Mucosa of rectum (tissue), 2 donors: ENCODE measurements at regions not wholly inside any gene's neighbourhood (a gene's known extent, or its start where the extent isn't known, plus 50 kb on each side); places are given as distances from the start of the nearest gene placed in this dataset.

Experiments
- H3K27ac ChIP-seq, 2 donors: one replicate each; pipeline ENCODE4 v1.7.0; 2013; ENCODE audit warnings: inconsistent platforms in 2 of 2, low read depth in 2 of 2, low read length in 2 of 2
- H3K27me3 ChIP-seq, 2 donors: one replicate each; pipeline ENCODE4 v1.7.0; 2013; ENCODE audit warnings: low read length in 2 of 2; ENCODE audit not compliant: control insufficient read depth in 2 of 2, insufficient read depth in 2 of 2
- H3K36me3 ChIP-seq, 2 donors: one replicate each; pipeline ENCODE4 v1.7.0; 2013; ENCODE audit warnings: low read length in 2 of 2; ENCODE audit not compliant: control insufficient read depth in 2 of 2, insufficient read depth in 2 of 2
- H3K4me1 ChIP-seq, 2 donors: one replicate each; pipeline ENCODE4 v1.7.0; 2013; ENCODE audit warnings: low read length in 2 of 2, mild to moderate bottlenecking in 1 of 2; ENCODE audit not compliant: control insufficient read depth in 2 of 2, insufficient read depth in 2 of 2
- H3K4me3 ChIP-seq, 2 donors: one replicate each; pipeline ENCODE4 v1.7.0; 2013; ENCODE audit warnings: low read length in 2 of 2
- H3K9ac ChIP-seq, 2 donors: one replicate each; pipeline ENCODE4 v1.7.0; 2013; ENCODE audit warnings: low read length in 2 of 2, low read depth in 1 of 2, mild to moderate bottlenecking in 1 of 2
- H3K9me3 ChIP-seq, 2 donors: one replicate each; pipeline ENCODE4 v1.7.0; 2013; ENCODE audit warnings: low read length in 2 of 2; ENCODE audit not compliant: control insufficient read depth in 2 of 2
- donor health status: healthy.
- donor health status: Normal muscosa, but diverticular disease.

DNA sequence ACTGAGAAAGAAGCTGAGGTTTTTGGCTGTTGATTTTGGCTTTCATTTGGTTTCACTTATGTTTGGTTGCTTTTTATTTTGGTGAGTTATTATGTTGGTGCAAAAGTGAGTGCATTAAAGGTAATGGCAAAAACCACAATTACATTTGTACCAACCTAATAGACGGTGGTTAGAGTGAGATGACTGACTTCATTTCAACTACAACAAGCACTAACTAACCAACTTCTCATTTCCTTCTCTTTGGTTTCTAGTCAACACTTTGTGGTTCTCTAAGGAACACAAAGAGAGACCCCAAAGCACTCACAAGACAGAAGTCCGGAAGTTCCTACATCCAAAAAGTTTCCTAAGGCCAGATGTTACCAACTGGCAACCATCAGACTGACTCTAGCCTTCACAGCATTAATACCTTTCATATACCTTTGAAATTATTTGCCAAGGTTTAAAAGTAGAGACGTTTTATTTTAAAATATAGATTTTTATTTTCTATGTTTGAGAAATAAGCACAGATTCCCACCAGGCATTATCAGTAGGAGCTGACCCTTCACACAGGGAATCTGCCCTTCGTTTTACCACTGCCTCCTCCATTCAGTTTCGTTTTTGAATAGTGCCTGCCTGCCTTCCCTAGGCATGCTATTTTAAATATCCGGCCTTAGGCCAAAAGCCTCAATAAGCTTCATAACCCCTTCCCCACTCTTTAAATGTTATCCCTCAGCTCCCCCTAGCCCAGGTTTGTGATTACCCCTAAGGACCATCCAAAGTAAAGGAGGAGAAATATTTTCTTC, 301.1 kb upstream of the PTGER4 start:
- peak overlapping the region in 1 of 2 donors; percentile 35 for H3K27ac ChIP-seq
- H3K36me3 ChIP-seq: no peaks in the 10 kb centered on the region
- no peaks in the 10 kb centered on the region for H3K9me3 ChIP-seq
- no peaks in the 10 kb centered on the region for H3K27me3 ChIP-seq
- H3K4me3 ChIP-seq: no peak overlapping the region
- no peak overlapping the region for H3K9ac ChIP-seq
- H3K4me1 ChIP-seq: peaks cover 0 to 8% of the 10 kb centered on the region in 2 donors

- no peak overlapping the region for H3K9ac ChIP-seq
- no peak overlapping the region for H3K4me3 ChIP-seq
- no peaks in the 10 kb centered on the region for H3K27me3 ChIP-seq
- H3K36me3 ChIP-seq: no peaks in the 10 kb centered on the region
- H3K9me3 ChIP-seq: no peaks in the 10 kb centered on the region
- H3K4me1 ChIP-seq: peaks cover 0 to 2% of the 10 kb centered on the region in 2 donors
- no peak overlapping the region for H3K27ac ChIP-seq
Measured at GRCh38 chr5:40376566-40376965, 303.1 kb upstream of the PTGER4 start.

DNA sequence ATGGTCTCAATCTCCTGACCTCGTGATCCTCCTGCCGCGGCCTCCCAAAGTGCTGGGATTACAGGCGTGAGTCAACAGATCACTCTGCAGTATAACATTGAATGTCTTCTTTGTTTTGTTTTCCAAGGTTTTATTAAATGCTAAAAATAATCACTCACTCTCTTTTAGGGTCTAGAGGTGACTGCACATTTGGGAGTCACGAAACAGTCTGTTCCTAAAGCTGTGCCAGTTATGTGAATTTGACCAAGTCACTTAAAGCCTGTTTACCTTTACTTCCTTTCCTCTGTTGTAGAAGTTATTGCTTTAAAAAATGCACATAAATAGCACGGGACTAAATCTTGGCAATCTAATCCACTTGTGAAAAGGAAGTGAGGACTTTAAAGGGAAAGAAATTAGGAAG, 304.9 kb upstream of the PTGER4 start:
- H3K9me3 ChIP-seq: no peaks in the 10 kb centered on the region
- no peak overlapping the region for H3K9ac ChIP-seq
- H3K27ac ChIP-seq: no peak overlapping the region
- H3K4me1 ChIP-seq: no peaks in the 10 kb centered on the region
- H3K36me3 ChIP-seq: no peaks in the 10 kb centered on the region
- no peak overlapping the region for H3K4me3 ChIP-seq
- H3K27me3 ChIP-seq: no peaks in the 10 kb centered on the region

- no peaks in the 10 kb centered on the region for H3K27me3 ChIP-seq
- no peak overlapping the region for H3K9ac ChIP-seq
- no peak overlapping the region for H3K27ac ChIP-seq
- no peak overlapping the region for H3K4me3 ChIP-seq
- H3K36me3 ChIP-seq: no peaks in the 10 kb centered on the region
- no peaks in the 10 kb centered on the region for H3K4me1 ChIP-seq
- no peaks in the 10 kb centered on the region for H3K9me3 ChIP-seq
Measured at GRCh38 chr5:40368200-40368599, 311.5 kb upstream of the PTGER4 start.

GRCh38 chr5:40367255-40367654, 312.5 kb upstream of the PTGER4 start:
- Histone ChIP-seq H3K4me3 (no peak overlapping the region), H3K27me3 (no peaks in the 10 kb centered on the region), H3K9ac (no peak overlapping the region), H3K9me3 (no peaks in the 10 kb centered on the region), H3K27ac (no peak overlapping the region), H3K4me1 (no peaks in the 10 kb centered on the region), H3K36me3 (no peaks in the 10 kb centered on the region)

- Histone ChIP-seq H3K36me3 (no peaks in the 10 kb centered on the region), H3K27me3 (no peaks in the 10 kb centered on the region), H3K27ac (no peak overlapping the region), H3K4me3 (no peak overlapping the region), H3K4me1 (no peaks in the 10 kb centered on the region), H3K9me3 (no peaks in the 10 kb centered on the region), H3K9ac (no peak overlapping the region)
Measured at GRCh38 chr5:40365342-40366330, 314.1 kb upstream of the PTGER4 start.

DNA sequence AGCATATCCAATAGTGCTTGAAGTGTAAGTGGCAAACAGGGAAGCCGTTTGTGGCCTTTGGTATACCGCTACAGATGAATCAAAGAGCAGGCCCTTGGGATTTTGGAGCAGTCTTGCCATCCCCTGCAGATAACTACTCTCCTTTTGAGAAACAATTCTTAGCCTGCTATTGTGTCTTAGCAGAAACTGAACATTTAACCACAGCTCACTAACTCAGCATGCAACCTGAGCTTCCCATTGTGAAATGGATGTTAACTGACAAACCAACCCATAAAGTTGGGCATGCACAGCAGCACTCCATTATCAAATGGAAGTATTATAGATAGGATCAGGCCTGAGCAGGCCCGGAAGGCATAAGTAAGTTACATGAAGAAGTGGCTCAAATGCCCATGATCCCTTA, 315.3 kb upstream of the PTGER4 start:
- no peak overlapping the region for H3K4me3 ChIP-seq
- H3K9ac ChIP-seq: no peak overlapping the region
- H3K27me3 ChIP-seq: no peaks in the 10 kb centered on the region
- no peaks in the 10 kb centered on the region for H3K9me3 ChIP-seq
- H3K27ac ChIP-seq: no peak overlapping the region
- peaks cover 0 to 2% of the 10 kb centered on the region in 2 donors for H3K4me1 ChIP-seq
- H3K36me3 ChIP-seq: no peaks in the 10 kb centered on the region

GRCh38 chr5:40361378-40361777, 318.3 kb upstream of the PTGER4 start:
- Histone ChIP-seq H3K27ac (no peak overlapping the region), H3K36me3 (no peaks in the 10 kb centered on the region), H3K4me1 (peaks cover 0 to 2% of the 10 kb centered on the region in 2 donors), H3K9me3 (no peaks in the 10 kb centered on the region), H3K9ac (no peak overlapping the region), H3K27me3 (no peaks in the 10 kb centered on the region), H3K4me3 (no peak overlapping the region)

- H3K4me3 ChIP-seq: no peak overlapping the region
- no peaks in the 10 kb centered on the region for H3K9me3 ChIP-seq
- peaks cover 0 to 2% of the 10 kb centered on the region in 2 donors for H3K4me1 ChIP-seq
- H3K27ac ChIP-seq: no peak overlapping the region
- no peaks in the 10 kb centered on the region for H3K27me3 ChIP-seq
- H3K36me3 ChIP-seq: no peaks in the 10 kb centered on the region
- no peak overlapping the region for H3K9ac ChIP-seq
Measured at GRCh38 chr5:40360685-40361084, 319.0 kb upstream of the PTGER4 start.

- no peaks in the 10 kb centered on the region for H3K36me3 ChIP-seq
Measured at GRCh38 chr5:40359832-40360231, 319.9 kb upstream of the PTGER4 start.

More at GRCh38 chr5:40359832-40360231, 319.9 kb upstream of the PTGER4 start:
- Histone ChIP-seq H3K27me3 (no peaks in the 10 kb centered on the region), H3K9ac (no peak overlapping the region), H3K4me1 (peaks cover 0 to 2% of the 10 kb centered on the region in 2 donors), H3K9me3 (no peaks in the 10 kb centered on the region), H3K27ac (no peak overlapping the region), H3K4me3 (no peak overlapping the region)
